HG03064 (cell line): ENCODE measurements at regions not wholly inside any gene's neighbourhood (a gene's known extent, or its start where the extent isn't known, plus 50 kb on each side); places are given as distances from the start of the nearest gene placed in this dataset.

Source experiments
- ATAC-seq: cut with Tn5 transposase; IDR thresholded peaks from one replicate; pipeline ENCODE4 v1.9.1; 2021; ENCODE audit warnings: low read depth; ENCODE audit not compliant: unreplicated experiment

- ATAC-seq, result no peak
Measured at GRCh38 chr12:105831372-105831771, 307.4 kb downstream of the NUAK1 start.

DNA sequence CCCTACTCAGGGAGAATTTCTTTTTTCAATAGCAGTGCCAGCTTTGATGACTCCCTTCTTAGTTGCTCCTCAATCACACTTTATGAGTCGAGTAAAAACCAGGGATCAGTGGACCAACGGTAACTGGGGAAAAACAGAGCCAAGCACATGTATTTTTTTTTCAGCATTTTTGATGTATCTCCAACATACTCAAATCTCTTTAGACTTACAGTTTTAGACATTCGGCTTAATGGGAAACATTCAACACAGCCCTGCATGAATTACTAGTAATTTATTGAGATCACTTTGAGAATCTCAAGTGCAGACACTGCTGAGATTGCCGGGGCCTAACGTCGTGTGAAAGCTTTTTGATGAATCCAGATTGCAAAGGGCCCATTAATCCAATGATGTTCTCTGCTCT is 306.7 kb downstream of the NUAK1 start:
- ATAC-seq, result no peak

- no peak for ATAC-seq
Measured at GRCh38 chr12:105832806-105833205, 305.9 kb downstream of the NUAK1 start.

DNA sequence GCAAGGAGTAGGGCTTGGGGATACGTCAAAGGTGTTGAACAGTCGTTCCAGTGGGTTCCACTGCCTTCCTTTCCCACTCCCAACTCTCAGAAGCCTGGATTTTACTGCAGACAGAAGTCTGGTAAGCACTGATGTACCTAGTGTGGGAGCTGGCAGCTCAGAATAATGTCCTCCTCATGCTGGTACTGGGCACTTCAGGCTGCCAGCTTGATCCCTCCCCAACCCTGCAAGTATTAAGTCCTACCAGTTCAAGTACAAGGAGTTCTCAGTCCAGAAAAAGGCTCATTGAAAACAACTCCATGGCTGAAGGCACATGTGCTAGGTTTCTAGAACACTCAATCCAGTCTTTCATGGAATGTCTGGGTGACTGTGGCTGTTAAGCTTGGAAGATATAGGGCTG is 304.3 kb downstream of the NUAK1 start:
- no peak for ATAC-seq

- ATAC-seq, result no peak
Measured at GRCh38 chr12:105835580-105836241, 303.0 kb downstream of the NUAK1 start.

- no peak for ATAC-seq
Measured at GRCh38 chr12:105836242-105836622, 302.5 kb downstream of the NUAK1 start.

DNA sequence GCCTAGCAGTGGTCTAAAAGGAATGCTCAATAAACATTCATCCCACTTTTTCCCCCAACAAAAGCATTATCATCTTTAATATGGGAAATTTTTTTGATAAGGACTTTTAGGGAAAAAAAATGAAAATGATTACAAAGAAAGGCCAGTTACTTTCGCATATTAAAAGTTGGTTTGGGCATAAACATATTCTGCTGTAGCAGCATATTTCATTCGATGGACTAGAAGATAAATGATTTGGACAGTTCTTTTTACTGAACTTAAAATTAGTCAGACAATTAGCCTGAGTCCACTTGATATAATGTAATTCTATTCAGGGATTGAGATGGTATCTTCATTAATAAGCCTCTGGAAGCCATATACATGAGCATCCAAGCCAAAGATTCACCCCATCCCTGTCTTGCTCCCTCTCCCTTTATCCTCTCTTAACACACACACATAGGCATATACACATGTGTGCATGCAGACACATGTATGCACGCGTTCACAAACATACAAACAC is 299.1 kb downstream of the NUAK1 start:
- ATAC-seq, result no peak

DNA sequence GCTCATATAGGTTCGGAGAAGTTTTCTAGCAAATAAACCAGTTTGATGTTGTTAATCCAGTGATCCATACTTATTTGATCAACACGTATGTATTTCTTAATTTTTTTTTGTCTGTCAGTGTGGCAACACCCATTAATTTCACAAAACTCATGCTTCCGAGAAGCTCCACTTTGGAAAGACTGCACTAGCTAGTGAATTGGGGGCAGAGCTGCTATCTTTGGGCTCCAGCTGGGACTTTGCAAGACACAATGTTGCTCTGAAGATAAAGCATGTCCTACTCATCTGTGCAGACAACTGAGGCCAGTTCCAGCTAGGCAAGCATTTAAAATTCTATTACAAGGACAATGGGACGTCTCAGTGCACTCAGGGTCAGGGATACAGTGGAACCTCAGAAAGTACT is 298.4 kb downstream of the NUAK1 start:
- no peak for ATAC-seq

- ATAC-seq, result no peak
Measured at GRCh38 chr12:105841840-105842239, 296.9 kb downstream of the NUAK1 start.

GRCh38 chr12:105843561-105843960 is 295.2 kb downstream of the NUAK1 start:
- ATAC-seq, result no peak

GRCh38 chr12:105843986-105844760 is 294.6 kb downstream of the NUAK1 start:
- ATAC-seq, result no peak

DNA sequence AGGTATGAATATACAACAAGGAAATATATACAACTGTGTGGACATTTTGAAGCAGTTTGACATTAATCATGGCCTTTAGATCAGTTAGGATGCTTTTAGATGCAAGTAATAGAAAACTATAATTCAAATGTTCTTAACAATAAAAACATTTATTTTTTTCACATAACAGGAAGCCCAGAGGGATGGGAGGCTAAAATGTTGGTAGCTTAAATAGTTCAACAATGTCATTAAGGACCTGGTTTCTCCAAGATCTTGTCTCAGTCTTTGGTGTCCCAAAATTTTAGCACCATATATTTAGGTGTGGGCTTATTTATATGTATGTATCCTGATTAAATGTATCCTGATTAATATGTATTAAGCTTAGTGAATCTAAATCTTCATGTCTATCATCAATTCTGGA is 292.4 kb downstream of the NUAK1 start:
- ATAC-seq, result no peak

GRCh38 chr12:105847068-105847467 is 291.7 kb downstream of the NUAK1 start:
- ATAC-seq, result no peak

GRCh38 chr12:105848286-105848685 is 290.5 kb downstream of the NUAK1 start:
- no peak for ATAC-seq

- no peak for ATAC-seq
Measured at GRCh38 chr12:105850103-105850968, 288.4 kb downstream of the NUAK1 start.

DNA sequence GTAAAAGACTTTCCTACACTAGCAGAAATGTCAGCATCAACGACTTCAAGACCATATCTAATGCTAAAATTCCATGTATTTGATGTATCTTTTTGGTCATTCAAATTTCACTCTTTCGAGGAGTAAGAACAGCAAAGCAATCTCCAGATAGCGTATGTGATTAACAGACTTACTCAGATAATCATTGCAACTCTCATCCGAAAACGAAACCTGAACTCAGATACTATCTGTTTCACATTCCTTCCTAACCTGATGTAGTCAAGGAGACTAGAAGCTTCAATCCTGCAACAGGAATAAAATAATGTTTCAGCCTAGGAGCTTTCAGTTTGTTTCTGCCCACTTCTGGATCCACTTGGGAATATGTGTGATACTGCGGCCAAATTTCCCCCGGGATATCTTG is 286.3 kb downstream of the NUAK1 start:
- no peak for ATAC-seq

- no peak for ATAC-seq
Measured at GRCh38 chr12:105852951-105853350, 285.8 kb downstream of the NUAK1 start.

DNA sequence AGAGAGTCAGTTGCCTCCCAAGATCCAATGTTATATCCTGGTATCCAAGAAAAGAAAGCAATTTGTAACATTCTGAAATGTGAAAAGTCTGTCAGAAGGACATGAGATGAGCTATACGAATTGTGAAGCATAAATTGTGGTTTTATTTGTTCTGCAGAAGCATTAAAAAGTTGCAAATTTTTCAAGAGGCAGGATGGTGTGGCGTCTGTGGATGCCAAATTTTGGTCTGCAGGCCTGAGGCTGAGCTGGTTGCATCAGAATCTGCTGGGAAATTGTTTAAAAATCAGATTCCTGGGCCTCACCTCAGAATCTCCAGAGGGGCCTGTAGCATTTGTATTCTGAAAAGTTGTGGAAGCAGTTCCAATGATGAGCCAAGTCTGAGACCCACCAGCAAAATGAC is 284.7 kb downstream of the NUAK1 start:
- no peak for ATAC-seq

DNA sequence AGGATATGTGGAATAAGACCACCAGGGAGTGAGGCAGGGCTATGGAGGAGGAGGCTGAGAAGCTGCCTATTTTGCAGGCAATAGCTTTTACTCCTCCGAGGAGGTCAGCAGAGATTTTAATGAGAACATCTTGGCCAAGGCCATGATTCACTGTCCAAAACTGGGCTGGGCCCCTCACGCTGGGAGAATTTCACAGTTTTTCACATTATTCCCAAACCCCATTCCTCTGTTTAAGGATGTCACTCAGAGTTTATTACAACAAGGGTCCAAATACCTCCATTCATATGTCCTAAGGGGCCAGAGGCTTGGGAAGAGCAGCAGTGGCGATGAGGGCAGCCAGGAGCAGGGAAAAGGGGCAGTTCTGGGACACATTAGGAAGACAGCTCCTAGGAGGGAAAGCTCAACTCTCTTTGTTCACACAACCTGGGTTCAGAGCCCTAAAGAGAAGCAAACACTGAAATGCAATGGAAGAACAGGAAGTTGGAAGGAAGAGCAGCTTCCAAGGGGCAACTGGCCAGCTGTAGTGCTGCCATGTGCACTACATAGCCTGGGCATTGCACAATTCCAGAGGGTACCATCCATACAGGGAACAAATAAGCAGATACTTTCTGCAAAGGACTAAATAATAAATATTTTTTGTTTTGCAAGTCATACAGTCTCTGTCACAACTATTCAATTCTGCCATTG is 283.2 kb downstream of the NUAK1 start:
- ATAC-seq, result no peak

- ATAC-seq, result no peak
Measured at GRCh38 chr12:105856048-105856405, 282.7 kb downstream of the NUAK1 start.
